ENCODE measurements at regions not wholly inside any gene's neighbourhood (a gene's known extent, or its start where the extent isn't known, plus 50 kb on each side); places are given as distances from the start of the nearest gene placed in this dataset.

- TF ChIP-seq RARB (CRISPR knock-in tag; IDR thresholded peaks at IDR 0.05) (no peak), ZFP30 (CRISPR knock-in tag; IDR thresholded peaks at IDR 0.05) (no peak), PATZ1 (CRISPR knock-in tag; IDR thresholded peaks at IDR 0.05; ENCODE audit: borderline replicate concordance) (no peak), ESRRG (CRISPR knock-in tag; IDR thresholded peaks at IDR 0.05) (no peak), POU6F1 (CRISPR knock-in tag; IDR thresholded peaks at IDR 0.05; ENCODE audit: borderline replicate concordance, low read depth) (no peak)
Observed at GRCh38 chr13:33931397-33932311, 113.7 kb downstream of the RFC3 start.

Measured in SK-N-SH treated with all-trans-retinoic acid at 6 μM for 48 hours (cell line).